PC-9 (cell line): ENCODE measurements at regions not wholly inside any gene's neighbourhood (a gene's known extent, or its start where the extent isn't known, plus 50 kb on each side); places are given as distances from the start of the nearest gene placed in this dataset.

Experiments
- EZH2 ChIP-seq: fragments of 200-600 bp; sonication (generic); IDR thresholded peaks from 2 replicates; pipeline ENCODE4 v1.8.0; 2017; ENCODE audit warnings: antibody characterized with exemption, low read depth
- TF ChIP-seq, protein P1 (sequence below): fragments of 200-600 bp; sonication (generic); conservative IDR thresholded peaks from 2 replicates; pipeline ENCODE4 v1.6.1; 2017; ENCODE audit warnings: mixed run types, antibody characterized with exemption, mild to moderate bottlenecking, moderate library complexity

GRCh38 chr4:45079616-45080015 is 353.3 kb upstream of the GNPDA2 start:
- TF ChIP-seq, protein P1, sequence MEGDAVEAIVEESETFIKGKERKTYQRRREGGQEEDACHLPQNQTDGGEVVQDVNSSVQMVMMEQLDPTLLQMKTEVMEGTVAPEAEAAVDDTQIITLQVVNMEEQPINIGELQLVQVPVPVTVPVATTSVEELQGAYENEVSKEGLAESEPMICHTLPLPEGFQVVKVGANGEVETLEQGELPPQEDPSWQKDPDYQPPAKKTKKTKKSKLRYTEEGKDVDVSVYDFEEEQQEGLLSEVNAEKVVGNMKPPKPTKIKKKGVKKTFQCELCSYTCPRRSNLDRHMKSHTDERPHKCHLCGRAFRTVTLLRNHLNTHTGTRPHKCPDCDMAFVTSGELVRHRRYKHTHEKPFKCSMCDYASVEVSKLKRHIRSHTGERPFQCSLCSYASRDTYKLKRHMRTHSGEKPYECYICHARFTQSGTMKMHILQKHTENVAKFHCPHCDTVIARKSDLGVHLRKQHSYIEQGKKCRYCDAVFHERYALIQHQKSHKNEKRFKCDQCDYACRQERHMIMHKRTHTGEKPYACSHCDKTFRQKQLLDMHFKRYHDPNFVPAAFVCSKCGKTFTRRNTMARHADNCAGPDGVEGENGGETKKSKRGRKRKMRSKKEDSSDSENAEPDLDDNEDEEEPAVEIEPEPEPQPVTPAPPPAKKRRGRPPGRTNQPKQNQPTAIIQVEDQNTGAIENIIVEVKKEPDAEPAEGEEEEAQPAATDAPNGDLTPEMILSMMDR = no peak
- no peak for TF ChIP-seq EZH2
